HCT116 (cell line): ENCODE measurements at regions not wholly inside any gene's neighbourhood (a gene's known extent, or its start where the extent isn't known, plus 50 kb on each side); places are given as distances from the start of the nearest gene placed in this dataset.
A peak's percentile ranks its signal among the peaks of the same experiment; 100 is the strongest.

ENCODE experiments used
- ATAC-seq: fragments of 200-7000 bp; cut with Tn5 transposase; 2 replicates; pipeline ENCODE4 v1.9.1; 2020; ENCODE audit warnings: mild to moderate bottlenecking, moderate library complexity
- BruUV-seq: library from RNA; stranded (reverse); fragments of 400-500 nt; replicated peaks from 2 replicates; lab custom pipeline; 2021; lab: Mats Ljungman, UMichigan
- CTCF ChIA-PET: fragments of 300-600 bp; sonication (Branson Sonifier 250); formaldehyde crosslinking; loops from one replicate; lab custom pipeline; 2021; ENCODE audit warnings: antibody characterized with exemption; lab: Charles Lee
- POLR2A ChIA-PET: fragments of 300-600, 350-600 bp; sonication (Branson Sonifier 250); formaldehyde crosslinking; loops from one replicate; lab custom pipeline; 2021; ENCODE audit warnings: antibody characterized with exemption; lab: Charles Lee
- RAD21 ChIA-PET, 2 experiments: fragments of 300-600 bp; sonication (Branson Sonifier 250); formaldehyde crosslinking; loops; one replicate each; lab custom pipeline; 2023; ENCODE audit warnings: low total read pairs in 2 of 2; ENCODE audit not compliant: uncharacterized antibody in 2 of 2, unreplicated experiment in 2 of 2, low non-redundant PET in 1 of 2; lab: Charles Lee
- DNase-seq: peaks from one replicate; pipeline ENCODE4 v3.0.0-alpha.2; 2010; ENCODE audit warnings: low read depth, low spot score
- H2AFZ ChIP-seq: fragments of 200-600 bp; shearing (Covaris generic), sonication (generic); 2 replicates; pipeline ENCODE4 v1.6.1; 2017; ENCODE audit warnings: low read depth, mixed run types, mixed read lengths, antibody characterized with exemption, low read length; ENCODE audit not compliant: poor library complexity, severe bottlenecking
- H3K27ac ChIP-seq: 2 replicates; pipeline ENCODE4 v1.5.1; 2012; ENCODE audit warnings: low read depth, low read length
- H3K27me3 ChIP-seq: fragments of 200-600 bp; sonication (generic); 2 replicates; pipeline ENCODE4 v1.6.1; 2016; ENCODE audit warnings: mixed run types, low read length, mixed read lengths; ENCODE audit not compliant: insufficient read depth
- H3K36me3 ChIP-seq, 2 experiments: fragments of 200-500 bp in 1 of 2; fragments of 200-600 bp in 1 of 2; sonication (Bioruptor generic) in 1 of 2; sonication (generic) in 1 of 2; 2 replicates each; pipeline versions ENCODE4 v1.5.1 to v1.6.1; 2014 to 2016; ENCODE audit warnings: low read length in 2 of 2, inconsistent platforms in 1 of 2, mixed read lengths in 1 of 2, mixed run types in 1 of 2; ENCODE audit not compliant: insufficient read depth in 2 of 2, control insufficient read depth in 1 of 2
- H3K4me1 ChIP-seq, 2 experiments: fragments of 200-600 bp in 1 of 2; sonication (generic) in 1 of 2; 2 replicates each; pipeline versions ENCODE4 v1.5.1 to v1.6.1; 2012 to 2017; ENCODE audit warnings: low read length in 2 of 2, inconsistent platforms in 1 of 2, mild to moderate bottlenecking in 1 of 2, mixed read lengths in 1 of 2, mixed run types in 1 of 2, moderate library complexity in 1 of 2; ENCODE audit not compliant: insufficient read depth in 2 of 2, control insufficient read depth in 1 of 2
- H3K4me2 ChIP-seq: fragments of 200-600 bp; sonication (generic); 2 replicates; pipeline ENCODE4 v1.6.1; 2017; ENCODE audit warnings: mixed run types, low read length, mixed read lengths
- H3K4me3 ChIP-seq, 2 experiments: fragments of 200-600 bp in 1 of 2; sonication (generic) in 1 of 2; replicated peaks in 1 of 2; 2 replicates each; pipeline ENCODE4 v1.5.1; 2011 to 2016; ENCODE audit warnings: low read length in 2 of 2, control low read depth in 1 of 2, low read depth in 1 of 2, mild to moderate bottlenecking in 1 of 2, mixed read lengths in 1 of 2, mixed run types in 1 of 2
- H3K79me2 ChIP-seq: fragments of 200-600 bp; sonication (generic); 2 replicates; pipeline ENCODE4 v1.6.1; 2017; ENCODE audit warnings: mild to moderate bottlenecking, mixed run types, low read length, moderate library complexity, mixed read lengths; ENCODE audit not compliant: insufficient read depth
- H3K9ac ChIP-seq: fragments of 200-600 bp; sonication (generic); 2 replicates; pipeline ENCODE4 v1.6.1; 2016; ENCODE audit warnings: low read length, mixed read lengths
- H3K9me2 ChIP-seq: fragments of 200-600 bp; sonication (generic), shearing (Covaris generic); 2 replicates; pipeline ENCODE4 v1.6.1; 2017; ENCODE audit warnings: mixed run types, mild to moderate bottlenecking, moderate library complexity; ENCODE audit not compliant: insufficient read depth
- H3K9me3 ChIP-seq, 2 experiments: fragments of 200-500 bp in 1 of 2; fragments of 200-600 bp in 1 of 2; sonication (Bioruptor generic) in 1 of 2; sonication (generic) in 1 of 2; 2 replicates each; pipeline ENCODE4 v1.6.1; 2014 to 2017; ENCODE audit warnings: low read length in 2 of 2, mixed read lengths in 2 of 2, inconsistent platforms in 1 of 2, low read depth in 1 of 2, mild to moderate bottlenecking in 1 of 2, mixed run types in 1 of 2, moderate library complexity in 1 of 2; ENCODE audit not compliant: control insufficient read depth in 1 of 2, insufficient read depth in 1 of 2
- H4K20me1 ChIP-seq: fragments of 200-600 bp; sonication (generic), shearing (Covaris generic); 2 replicates; pipeline ENCODE4 v1.6.1; 2017; ENCODE audit warnings: mixed run types, mild to moderate bottlenecking, moderate library complexity; ENCODE audit not compliant: insufficient read depth
- CBX3 ChIP-seq: IDR thresholded peaks from 2 replicates; pipeline ENCODE4 v1.6.1; 2012; ENCODE audit warnings: low read depth
- CEBPB ChIP-seq: IDR thresholded peaks from 2 replicates; pipeline ENCODE4 v1.6.1; 2012; ENCODE audit warnings: low read depth
- CTCF ChIP-seq, 3 experiments: fragments of 200-600 bp in 1 of 3; sonication (generic) in 1 of 3; IDR thresholded peaks in 2 of 3; conservative IDR thresholded peaks in 1 of 3; 2 replicates each; pipeline ENCODE4 v1.5.1; 2012 to 2017; ENCODE audit warnings: low read depth in 2 of 3, low read length in 2 of 3, antibody characterized with exemption in 1 of 3, borderline replicate concordance in 1 of 3, control low read depth in 1 of 3, mild to moderate bottlenecking in 1 of 3, mixed read lengths in 1 of 3, mixed run types in 1 of 3, moderate library complexity in 1 of 3; ENCODE audit not compliant: insufficient read depth in 1 of 3
- ELF1 ChIP-seq: IDR thresholded peaks from 2 replicates; pipeline ENCODE4 v1.6.1; 2012; ENCODE audit warnings: low read depth, borderline replicate concordance
- EZH2 ChIP-seq: fragments of 200-600 bp; sonication (generic); IDR thresholded peaks from 2 replicates; pipeline ENCODE4 v1.6.1; 2017; ENCODE audit warnings: antibody characterized with exemption, mixed run types
- EZH2phosphoT487 ChIP-seq: fragments of 200-600 bp; IDR thresholded peaks from 2 replicates; pipeline ENCODE4 v1.6.1; 2018; ENCODE audit warnings: antibody characterized with exemption, borderline replicate concordance
- FOSL1 ChIP-seq: IDR thresholded peaks from 2 replicates; pipeline ENCODE4 v1.6.1; 2012; ENCODE audit warnings: low read depth
- MAX ChIP-seq: IDR thresholded peaks from 2 replicates; pipeline ENCODE4 v1.6.1; 2012
- POLR2A ChIP-seq: IDR thresholded peaks from 2 replicates; pipeline ENCODE4 v1.7.0; 2011; ENCODE audit warnings: borderline replicate concordance; ENCODE audit not compliant: insufficient read depth, insufficient read length; ENCODE audit errors: extremely low read depth
- REST ChIP-seq: IDR thresholded peaks from 2 replicates; pipeline ENCODE4 v1.6.1; 2012; ENCODE audit warnings: low read depth
- SIN3A ChIP-seq: IDR thresholded peaks from 2 replicates; pipeline ENCODE4 v1.6.1; 2012; ENCODE audit warnings: low read depth
- SP1 ChIP-seq: IDR thresholded peaks from 2 replicates; pipeline ENCODE4 v1.6.1; 2012; ENCODE audit warnings: low read depth
- SRF ChIP-seq: IDR thresholded peaks from 2 replicates; pipeline ENCODE4 v1.6.1; 2012; ENCODE audit warnings: low read depth
- TCF7L2 ChIP-seq: IDR thresholded peaks from 2 replicates; pipeline ENCODE4 v1.7.0; 2011; ENCODE audit warnings: borderline replicate concordance, inconsistent platforms; ENCODE audit not compliant: insufficient read depth, insufficient read length; ENCODE audit errors: extremely low read depth
- YY1 ChIP-seq: IDR thresholded peaks from 2 replicates; pipeline ENCODE4 v1.6.1; 2011; ENCODE audit warnings: low read length, low read depth, moderate library complexity, mild to moderate bottlenecking; ENCODE audit not compliant: insufficient replicate concordance; ENCODE audit errors: extremely low read depth
- ZBTB33 ChIP-seq: IDR thresholded peaks from 2 replicates; pipeline ENCODE4 v1.6.1; 2011; ENCODE audit warnings: mild to moderate bottlenecking, low read length, moderate library complexity; ENCODE audit not compliant: insufficient replicate concordance; ENCODE audit errors: extremely low read depth
- ZFX ChIP-seq: fragments of 450-650 bp; IDR thresholded peaks from 2 replicates; pipeline ENCODE4 v1.6.1; 2017
- ZNF274 ChIP-seq: fragments of 200-500 bp; sonication (Bioruptor generic); IDR thresholded peaks from 2 replicates; pipeline ENCODE4 v1.6.1; 2014; ENCODE audit warnings: mild to moderate bottlenecking, low read depth, low read length, inconsistent platforms
- intact Hi-C: fragments of 100-400 bp; cut with micrococcal nuclease; formaldehyde crosslinking; loops from 2 replicates; pipeline ENCODE4 v1.10.0; 2022

- no peak for DNase-seq
- no peaks in the 10 kb centered on the region for H4K20me1 ChIP-seq
- H3K27ac ChIP-seq: no peak overlapping the region
- no peak overlapping the region; the same call in 1 of the 2 replicates for H3K4me2 ChIP-seq
- H3K79me2 ChIP-seq: no peaks in the 10 kb centered on the region
- H3K4me3 ChIP-seq: no peak overlapping the region
- H3K4me1 ChIP-seq: 0 out of 4 replicates have a peak, but pooled peaks cover 0 to 7% of the 10 kb centered on the region in 2 experiments
- no TSS peak for BruUV-seq
- H2AFZ ChIP-seq: peak overlapping the region; percentile 94
- no peak overlapping the region for H3K9ac ChIP-seq
- no peak; the same call in 1 of the 2 replicates for ATAC-seq
- intact Hi-C loops: no loop called here
- H3K27me3 ChIP-seq: no peaks in the 10 kb centered on the region
- H3K9me3 ChIP-seq: no peaks in the 10 kb centered on the region
- no peaks in the 10 kb centered on the region for H3K36me3 ChIP-seq
- ChIA-PET RAD21 (no interaction called here), CTCF (no interaction called here), POLR2A (no interaction called here)
- H3K9me2 ChIP-seq: no peaks in the 10 kb centered on the region
- no peak for TF ChIP-seq ZFX
- TF ChIP-seq SP1: no peak
- TF ChIP-seq CEBPB: no peak
- no peak for TF ChIP-seq REST
- no peak for TF ChIP-seq CTCF (IDR thresholded peaks at IDR 0.05 in 2 of 3, conservative IDR thresholded peaks at IDR 0.05 in 1 of 3; ENCODE audit: borderline replicate concordance in 1 of 3, insufficient read depth in 1 of 3, low read depth in 2 of 3, low read length in 2 of 3)
- TF ChIP-seq ELF1: no peak
- no peak for TF ChIP-seq MAX
- no peak for TF ChIP-seq CBX3
- TF ChIP-seq POLR2A: no peak
- TF ChIP-seq YY1: no peak
- no peak for TF ChIP-seq TCF7L2
- TF ChIP-seq SRF: no peak
- no peak for TF ChIP-seq ZNF274
- no peak for TF ChIP-seq FOSL1
- no peak for TF ChIP-seq EZH2
- no peak for TF ChIP-seq SIN3A
- no peak for TF ChIP-seq ZBTB33
- TF ChIP-seq EZH2phosphoT487: no peak
Measured at GRCh38 chr18:34947711-34948125, 93.5 kb upstream of the MAPRE2 start.
